Testis (tissue), 2 donors: ENCODE measurements at regions not wholly inside any gene's neighbourhood (a gene's known extent, or its start where the extent isn't known, plus 50 kb on each side); places are given as distances from the start of the nearest gene placed in this dataset.

ENCODE experiments used
- DNase-seq: peaks from one replicate; pipeline ENCODE4 v3.0.0-alpha.2; 2019
- H3K27ac ChIP-seq, 2 donors: fragments of 200-600 bp; sonication (generic); one replicate each; pipeline ENCODE4 v1.5.1; 2019
- H3K27me3 ChIP-seq: fragments of 200-600 bp; sonication (generic); one replicate; pipeline ENCODE4 v1.5.1; 2019
- H3K36me3 ChIP-seq: fragments of 200-600 bp; sonication (generic); one replicate; pipeline ENCODE4 v1.5.1; 2017; ENCODE audit warnings: low read depth; ENCODE audit errors: missing control alignments
- H3K4me1 ChIP-seq: fragments of 200-600 bp; sonication (generic); one replicate; pipeline ENCODE4 v1.5.1; 2019
- H3K4me3 ChIP-seq, 2 donors: fragments of 200-600 bp; sonication (generic); one replicate each; pipeline ENCODE4 v1.5.1; 2017 to 2019
- H3K9me3 ChIP-seq: fragments of 200-600 bp; sonication (generic); one replicate; pipeline ENCODE4 v1.5.1; 2017
- POLR2A ChIP-seq: fragments of 450-650 bp; IDR thresholded peaks from one replicate; pipeline ENCODE4 v1.6.1; 2017; ENCODE audit warnings: antibody characterized with exemption, mild to moderate bottlenecking, moderate library complexity
- WGBS, 2 donors: methylation state at CpG; one replicate each; pipeline ENCODE4 v1.1.5; 2018; 5-methylcytosine and 5-hydroxymethylcytosine counted together
- intact Hi-C: fragments of 100-400 bp; cut with DNase I; formaldehyde crosslinking; loops from one replicate; pipeline ENCODE4 v1.15.1; 2023; ENCODE audit warnings: low total_unique reads
- TF ChIP-seq, protein P1 (sequence below), 3 experiments: fragments of 450-650 bp in 2 of 3; fragments of 200-600 bp in 1 of 3; sonication (generic) in 1 of 3; IDR thresholded peaks; one replicate each; pipeline ENCODE4 v1.5.1; 2016 to 2019; ENCODE audit warnings: antibody characterized with exemption in 3 of 3, mild to moderate bottlenecking in 2 of 3, moderate library complexity in 1 of 3

DNA sequence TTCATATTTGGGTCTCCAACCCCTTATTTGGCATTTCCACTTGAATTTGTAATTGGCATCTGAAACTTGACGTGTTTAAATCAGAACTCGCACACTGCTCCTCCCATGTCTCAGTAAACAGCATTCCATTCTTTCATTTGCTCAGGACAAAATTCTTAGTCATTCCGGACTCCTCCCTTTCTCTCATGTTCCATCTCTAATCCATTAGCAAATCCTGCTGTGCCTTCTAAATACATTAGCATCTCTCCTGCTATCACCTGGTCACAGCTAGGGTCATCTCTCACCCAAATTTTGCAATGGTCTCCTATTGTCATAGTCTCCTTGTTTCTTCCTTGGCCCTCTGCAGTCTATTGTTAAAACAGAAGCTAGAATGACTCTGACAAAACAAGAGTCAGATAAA is 119.9 kb upstream of the CADPS start:
- Histone ChIP-seq H3K4me1 (no peaks in the 10 kb centered on the region), H3K36me3 (no peaks in the 10 kb centered on the region), H3K27ac (no peak overlapping the region), H3K4me3 (no peak overlapping the region), H3K27me3 (no peaks in the 10 kb centered on the region), H3K9me3 (no peaks in the 10 kb centered on the region)
- DNase-seq: no peak
- WGBS, 2 donors: 76 to 84% methylated on average over 3 of the region's 3 CpGs
- TF ChIP-seq, protein P1, sequence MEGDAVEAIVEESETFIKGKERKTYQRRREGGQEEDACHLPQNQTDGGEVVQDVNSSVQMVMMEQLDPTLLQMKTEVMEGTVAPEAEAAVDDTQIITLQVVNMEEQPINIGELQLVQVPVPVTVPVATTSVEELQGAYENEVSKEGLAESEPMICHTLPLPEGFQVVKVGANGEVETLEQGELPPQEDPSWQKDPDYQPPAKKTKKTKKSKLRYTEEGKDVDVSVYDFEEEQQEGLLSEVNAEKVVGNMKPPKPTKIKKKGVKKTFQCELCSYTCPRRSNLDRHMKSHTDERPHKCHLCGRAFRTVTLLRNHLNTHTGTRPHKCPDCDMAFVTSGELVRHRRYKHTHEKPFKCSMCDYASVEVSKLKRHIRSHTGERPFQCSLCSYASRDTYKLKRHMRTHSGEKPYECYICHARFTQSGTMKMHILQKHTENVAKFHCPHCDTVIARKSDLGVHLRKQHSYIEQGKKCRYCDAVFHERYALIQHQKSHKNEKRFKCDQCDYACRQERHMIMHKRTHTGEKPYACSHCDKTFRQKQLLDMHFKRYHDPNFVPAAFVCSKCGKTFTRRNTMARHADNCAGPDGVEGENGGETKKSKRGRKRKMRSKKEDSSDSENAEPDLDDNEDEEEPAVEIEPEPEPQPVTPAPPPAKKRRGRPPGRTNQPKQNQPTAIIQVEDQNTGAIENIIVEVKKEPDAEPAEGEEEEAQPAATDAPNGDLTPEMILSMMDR (IDR thresholded peaks at IDR 0.05): no peak
- no peak for TF ChIP-seq POLR2A
- intact Hi-C loops: no loop called here

DNA sequence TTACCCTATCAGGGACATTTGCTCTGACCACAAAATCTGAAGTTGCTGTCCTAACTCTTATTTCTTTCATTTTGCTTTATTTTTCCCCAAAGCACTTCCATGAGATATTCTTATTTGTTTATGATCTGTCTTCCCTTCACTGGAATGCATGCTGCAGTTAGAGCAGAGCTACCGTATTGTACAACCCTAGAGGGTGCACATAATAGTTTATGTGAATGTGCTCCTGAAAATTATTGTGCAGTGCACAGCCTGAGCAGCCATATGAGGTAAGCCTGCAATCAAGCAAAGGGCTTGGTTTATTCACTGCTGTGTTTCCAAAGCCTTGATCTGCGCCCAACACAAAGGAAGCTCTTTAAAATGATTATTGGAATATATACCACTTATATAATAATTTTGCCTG is 120.3 kb upstream of the CADPS start:
- 81 to 84% methylated on average over 2 of the region's 2 CpGs for WGBS, 2 donors
- intact Hi-C loops: no loop called here
- no peaks in the 10 kb centered on the region for H3K27me3 ChIP-seq

DNA sequence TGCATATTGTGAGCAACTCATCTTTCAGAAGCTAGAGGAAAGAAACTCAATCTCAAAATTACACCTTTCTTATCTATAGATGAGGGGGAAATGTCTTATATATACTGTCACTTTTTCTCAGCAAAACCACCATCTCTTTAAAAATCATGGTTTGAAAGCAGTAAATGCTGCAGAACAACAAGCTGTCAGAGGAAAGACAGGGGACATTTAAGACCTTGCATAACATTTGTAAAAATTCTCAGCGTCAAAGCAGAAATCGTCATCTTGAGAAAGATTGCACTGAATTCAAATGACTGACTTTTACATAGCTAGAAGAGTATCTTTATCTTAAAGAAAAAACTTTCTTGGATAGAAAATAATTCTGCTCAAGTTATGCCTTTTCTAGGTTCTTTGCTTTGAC is 122.2 kb upstream of the CADPS start:
- H3K9me3 ChIP-seq: no peaks in the 10 kb centered on the region
- H3K4me3 ChIP-seq: no peak overlapping the region
- 86 to 87% methylated on average over 2 of the region's 2 CpGs for WGBS, 2 donors
- no peaks in the 10 kb centered on the region for H3K36me3 ChIP-seq
- intact Hi-C loops: no loop called here
- no peak overlapping the region for H3K27ac ChIP-seq
- no peaks in the 10 kb centered on the region for H3K4me1 ChIP-seq
- H3K27me3 ChIP-seq: no peaks in the 10 kb centered on the region
- no peak for TF ChIP-seq POLR2A
- TF ChIP-seq, protein P1 (IDR thresholded peaks at IDR 0.05): no peak
- DNase-seq: no peak

More for the DNA sequence above, 120.3 kb upstream of the CADPS start:
- Histone ChIP-seq H3K4me3 (no peak overlapping the region), H3K27ac (no peak overlapping the region), H3K9me3 (no peaks in the 10 kb centered on the region), H3K36me3 (no peaks in the 10 kb centered on the region), H3K4me1 (no peaks in the 10 kb centered on the region)
- DNase-seq: no peak
- TF ChIP-seq, protein P1 (IDR thresholded peaks at IDR 0.05): no peak
- no peak for TF ChIP-seq POLR2A

DNA sequence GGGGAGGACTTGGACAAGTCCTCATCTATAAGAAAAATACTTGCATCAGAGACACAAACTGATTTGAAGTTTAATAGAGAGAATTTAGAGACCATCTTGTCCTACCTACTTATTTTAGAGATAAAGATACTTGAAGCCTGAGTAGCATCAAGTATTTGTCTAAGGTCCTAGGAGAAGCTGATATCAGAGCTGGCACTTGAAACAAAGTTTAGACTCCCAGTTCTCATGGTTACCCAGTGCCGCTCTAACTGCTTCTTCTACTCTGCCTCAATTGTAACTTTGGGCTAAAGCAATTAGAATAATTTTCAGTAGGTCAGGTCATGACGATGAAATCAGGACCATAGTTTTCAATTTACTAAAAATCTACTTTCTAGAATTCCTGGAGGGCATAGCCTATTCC is 123.9 kb upstream of the CADPS start:
- H3K4me3 ChIP-seq: no peak overlapping the region
- intact Hi-C loops: no loop called here
- no peak for DNase-seq
- 39 to 42% methylated on average over 2 of the region's 2 CpGs for WGBS, 2 donors
- no peaks in the 10 kb centered on the region for H3K4me1 ChIP-seq
- no peak for TF ChIP-seq POLR2A
- TF ChIP-seq, protein P1 (IDR thresholded peaks at IDR 0.05): no peak
- no peak overlapping the region for H3K27ac ChIP-seq
- H3K36me3 ChIP-seq: no peaks in the 10 kb centered on the region
- no peaks in the 10 kb centered on the region for H3K27me3 ChIP-seq
- no peaks in the 10 kb centered on the region for H3K9me3 ChIP-seq

DNA sequence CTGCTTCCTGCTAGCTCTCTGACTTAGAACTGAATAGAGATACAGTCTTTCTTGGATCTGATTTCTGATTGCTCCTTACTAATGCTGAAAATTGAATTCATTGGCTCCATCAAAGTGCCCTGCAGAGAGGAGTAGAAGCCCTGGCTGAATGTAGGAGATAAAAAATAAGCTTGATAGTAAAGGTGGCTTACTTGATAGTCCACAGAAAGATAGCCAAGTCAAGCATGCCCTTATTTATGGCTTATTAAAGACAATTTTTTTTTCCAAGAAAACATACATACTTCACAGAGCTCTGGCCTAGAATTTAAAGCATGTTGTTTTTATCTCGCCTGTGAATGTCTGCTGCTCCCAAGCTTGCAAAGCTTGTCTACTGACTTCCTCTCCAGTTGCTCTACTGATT is 124.6 kb upstream of the CADPS start:
- Histone ChIP-seq H3K36me3 (no peaks in the 10 kb centered on the region), H3K27me3 (no peaks in the 10 kb centered on the region), H3K4me3 (no peak overlapping the region), H3K4me1 (no peaks in the 10 kb centered on the region), H3K9me3 (no peaks in the 10 kb centered on the region), H3K27ac (no peak overlapping the region)
- no peak for DNase-seq
- intact Hi-C loops: no loop called here
- TF ChIP-seq, protein P1 (IDR thresholded peaks at IDR 0.05): no peak
- 46 to 57% methylated on average over 1 of the region's 1 CpG for WGBS, 2 donors
